IPS DF 19.7 (cell line): ENCODE measurements at regions not wholly inside any gene's neighbourhood (a gene's known extent, or its start where the extent isn't known, plus 50 kb on each side); places are given as distances from the start of the nearest gene placed in this dataset.

ENCODE experiments used
- DNase-seq: peaks from one replicate; pipeline ENCODE4 v3.0.0-alpha.2; 2013; ENCODE audit warnings: low read depth, low spot score

GRCh38 chr16:85401370-85401916, 211.7 kb upstream of the GSE1 start:
- no peak for DNase-seq

- DNase-seq, result no peak
These were observed 211.0 kb upstream of the GSE1 start for GRCh38 chr16:85401917-85402766.

- DNase-seq, result no peak
These were observed 210.0 kb upstream of the GSE1 start for GRCh38 chr16:85402910-85403692.

GRCh38 chr16:85403693-85404092, 209.4 kb upstream of the GSE1 start:
- DNase-seq, result no peak

- DNase-seq, result no peak
These were observed 200.1 kb upstream of the GSE1 start for GRCh38 chr16:85412911-85413520.

- no peak for DNase-seq
These were observed 199.1 kb upstream of the GSE1 start for GRCh38 chr16:85413691-85414663.

GRCh38 chr16:85415196-85416090, 197.7 kb upstream of the GSE1 start:
- no peak for DNase-seq

- DNase-seq, result no peak
These were observed 196.7 kb upstream of the GSE1 start for GRCh38 chr16:85416228-85417109.

GRCh38 chr16:85417156-85417860, 195.8 kb upstream of the GSE1 start:
- no peak for DNase-seq

- no peak for DNase-seq
These were observed 194.1 kb upstream of the GSE1 start for GRCh38 chr16:85418978-85419491.

- no peak for DNase-seq
These were observed 193.4 kb upstream of the GSE1 start for GRCh38 chr16:85419503-85420408.

- no peak for DNase-seq
These were observed 192.4 kb upstream of the GSE1 start for GRCh38 chr16:85420501-85421337.

- no peak for DNase-seq
These were observed 191.6 kb upstream of the GSE1 start for GRCh38 chr16:85421338-85422195.

- DNase-seq, result no peak
These were observed 190.9 kb upstream of the GSE1 start for GRCh38 chr16:85422196-85422631.
